GM10248 (cell line): ENCODE measurements at regions not wholly inside any gene's neighbourhood (a gene's known extent, or its start where the extent isn't known, plus 50 kb on each side); places are given as distances from the start of the nearest gene placed in this dataset.

Source experiments
- CTCF ChIA-PET: fragments of 300-600 bp; sonication (Branson Sonifier 250); formaldehyde crosslinking; extraction: SDS; loops from one replicate; lab custom pipeline; 2021; ENCODE audit warnings: antibody characterized with exemption; lab: Yijun Ruan, JAX
- POLR2A ChIA-PET: fragments of 350-650 bp; sonication (Branson Sonifier 250); formaldehyde crosslinking; extraction: SDS; loops from one replicate; lab custom pipeline; 2020; ENCODE audit warnings: antibody characterized with exemption; lab: Yijun Ruan, JAX
- DNase-seq: peaks from one replicate; pipeline ENCODE4 v3.0.0; 2012; ENCODE audit errors: extremely low spot score
- TF ChIP-seq, protein P1 (sequence below): IDR thresholded peaks from 2 replicates; pipeline ENCODE4 v1.5.1; 2012; ENCODE audit warnings: mild to moderate bottlenecking, low read depth; ENCODE audit errors: extremely low read depth, missing control alignments, control extremely low read depth

DNA sequence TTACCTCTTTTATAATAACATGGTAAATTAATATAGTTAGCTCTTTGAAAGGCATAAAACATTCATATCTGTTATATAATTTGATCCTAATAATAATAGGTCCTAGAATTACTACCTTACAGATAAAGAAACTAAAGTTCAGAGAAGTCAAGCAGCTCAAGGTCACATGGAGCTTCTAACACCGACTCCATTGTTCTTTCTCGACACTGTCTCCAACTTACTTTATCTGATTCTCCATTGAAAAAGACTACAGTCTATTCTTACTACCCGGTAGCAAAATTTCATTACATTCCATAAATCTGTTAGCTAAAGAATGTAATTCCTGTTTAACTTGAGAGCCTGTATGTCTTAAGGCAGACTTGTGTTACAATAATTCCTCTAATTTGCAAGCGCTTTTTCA lies 96.3 kb upstream of the TMEM161B start:
- POLR2A ChIA-PET: no interaction called here
- TF ChIP-seq, protein P1, sequence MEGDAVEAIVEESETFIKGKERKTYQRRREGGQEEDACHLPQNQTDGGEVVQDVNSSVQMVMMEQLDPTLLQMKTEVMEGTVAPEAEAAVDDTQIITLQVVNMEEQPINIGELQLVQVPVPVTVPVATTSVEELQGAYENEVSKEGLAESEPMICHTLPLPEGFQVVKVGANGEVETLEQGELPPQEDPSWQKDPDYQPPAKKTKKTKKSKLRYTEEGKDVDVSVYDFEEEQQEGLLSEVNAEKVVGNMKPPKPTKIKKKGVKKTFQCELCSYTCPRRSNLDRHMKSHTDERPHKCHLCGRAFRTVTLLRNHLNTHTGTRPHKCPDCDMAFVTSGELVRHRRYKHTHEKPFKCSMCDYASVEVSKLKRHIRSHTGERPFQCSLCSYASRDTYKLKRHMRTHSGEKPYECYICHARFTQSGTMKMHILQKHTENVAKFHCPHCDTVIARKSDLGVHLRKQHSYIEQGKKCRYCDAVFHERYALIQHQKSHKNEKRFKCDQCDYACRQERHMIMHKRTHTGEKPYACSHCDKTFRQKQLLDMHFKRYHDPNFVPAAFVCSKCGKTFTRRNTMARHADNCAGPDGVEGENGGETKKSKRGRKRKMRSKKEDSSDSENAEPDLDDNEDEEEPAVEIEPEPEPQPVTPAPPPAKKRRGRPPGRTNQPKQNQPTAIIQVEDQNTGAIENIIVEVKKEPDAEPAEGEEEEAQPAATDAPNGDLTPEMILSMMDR: no peak
- CTCF ChIA-PET: interaction anchor here (1.0 to 1.1 kb wide), 2 partner anchors 10 to 19 kb away, joined by 3 to 4 read pairs; no protein-coding TSS in a partner anchor

DNA sequence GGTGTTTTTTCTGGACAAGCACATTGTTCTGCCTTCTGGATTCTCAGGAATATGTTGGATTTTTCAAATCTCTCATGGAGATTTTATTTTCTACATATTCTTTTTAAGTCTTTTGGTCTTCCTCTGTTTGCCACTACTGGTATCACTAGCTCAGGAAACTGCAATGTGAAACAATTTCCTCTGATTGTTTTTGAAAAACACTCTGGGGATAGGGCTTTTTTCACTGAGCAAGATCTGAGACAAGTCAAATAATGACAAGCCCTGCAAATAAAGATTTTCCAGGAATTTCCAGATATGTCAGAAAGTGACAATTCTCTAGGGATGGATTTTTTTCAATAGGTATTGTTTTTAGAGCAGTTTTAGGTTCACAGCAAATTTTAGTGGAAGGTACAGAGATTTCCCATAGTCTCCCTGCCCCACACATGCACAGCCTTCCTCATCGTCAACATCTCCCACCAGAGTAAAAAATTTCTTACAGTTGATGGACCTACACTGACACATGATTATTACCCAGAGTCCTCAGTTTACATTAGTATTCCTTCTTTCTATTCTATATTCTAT lies 86.9 kb upstream of the TMEM161B start:
- no peak for DNase-seq
- TF ChIP-seq, protein P1: no peak
- POLR2A ChIA-PET: no interaction called here
- CTCF ChIA-PET: no interaction called here

More for the DNA sequence above, 96.3 kb upstream of the TMEM161B start:
- DNase-seq: no peak

DNA sequence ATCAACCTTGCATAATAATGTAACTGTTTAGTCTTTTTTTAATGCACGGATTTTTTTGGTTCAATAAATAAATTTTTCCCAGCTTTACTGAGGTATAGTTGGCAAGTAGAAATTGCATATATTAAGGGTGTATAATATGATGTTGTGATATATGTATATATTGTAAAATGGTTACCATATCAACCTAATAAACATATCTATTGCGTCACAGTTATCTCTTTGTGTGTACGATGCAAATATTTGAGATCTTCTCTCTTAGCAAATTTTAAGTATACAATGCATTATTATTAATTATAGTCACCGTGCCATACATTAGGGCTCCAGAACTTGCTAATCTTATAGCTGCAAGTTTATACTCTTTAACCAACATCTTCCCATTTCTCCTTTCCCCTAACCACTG lies 57.2 kb upstream of the TMEM161B start:
- ChIA-PET CTCF (no interaction called here), POLR2A (no interaction called here)
- TF ChIP-seq, protein P1: no peak
- no peak for DNase-seq

DNA sequence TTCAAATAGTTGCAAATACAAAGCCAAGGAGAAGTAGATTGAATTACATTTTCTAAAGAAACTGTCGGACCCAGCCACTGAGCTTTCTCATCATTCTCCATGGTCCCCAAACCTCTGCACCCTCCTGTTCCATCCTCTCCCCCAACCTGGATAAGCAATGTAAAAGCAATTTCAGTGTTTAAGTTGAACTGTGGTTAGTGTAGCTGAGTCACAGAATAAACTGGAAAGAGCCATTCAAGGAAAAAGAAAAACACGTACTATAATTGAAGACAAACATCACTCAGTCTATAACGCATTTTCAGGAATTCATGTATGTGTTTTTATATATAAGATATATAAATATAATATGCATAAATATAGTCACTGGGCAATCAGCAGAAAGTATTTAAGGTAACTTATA lies 54.1 kb upstream of the TMEM161B start:
- DNase-seq: no peak
- TF ChIP-seq, protein P1: no peak
- POLR2A ChIA-PET: no interaction called here
- CTCF ChIA-PET: no interaction called here
